Renal cortex interstitium (tissue), 11 donors: ENCODE measurements at regions not wholly inside any gene's neighbourhood (a gene's known extent, or its start where the extent isn't known, plus 50 kb on each side); places are given as distances from the start of the nearest gene placed in this dataset.
"Not testable (repeated sequence)": the region's sequence is repeated elsewhere in the genome, so short reads cannot be mapped to it uniquely, and the experiment has no call there.

Experiments
- DNase-seq, 11 donors: peaks; one replicate each; pipeline ENCODE4 v3.0.0-alpha.2; 2013; ENCODE audit warnings: low read depth in 9 of 11, low spot score in 4 of 11; ENCODE audit errors: extremely low read depth in 1 of 11

DNA sequence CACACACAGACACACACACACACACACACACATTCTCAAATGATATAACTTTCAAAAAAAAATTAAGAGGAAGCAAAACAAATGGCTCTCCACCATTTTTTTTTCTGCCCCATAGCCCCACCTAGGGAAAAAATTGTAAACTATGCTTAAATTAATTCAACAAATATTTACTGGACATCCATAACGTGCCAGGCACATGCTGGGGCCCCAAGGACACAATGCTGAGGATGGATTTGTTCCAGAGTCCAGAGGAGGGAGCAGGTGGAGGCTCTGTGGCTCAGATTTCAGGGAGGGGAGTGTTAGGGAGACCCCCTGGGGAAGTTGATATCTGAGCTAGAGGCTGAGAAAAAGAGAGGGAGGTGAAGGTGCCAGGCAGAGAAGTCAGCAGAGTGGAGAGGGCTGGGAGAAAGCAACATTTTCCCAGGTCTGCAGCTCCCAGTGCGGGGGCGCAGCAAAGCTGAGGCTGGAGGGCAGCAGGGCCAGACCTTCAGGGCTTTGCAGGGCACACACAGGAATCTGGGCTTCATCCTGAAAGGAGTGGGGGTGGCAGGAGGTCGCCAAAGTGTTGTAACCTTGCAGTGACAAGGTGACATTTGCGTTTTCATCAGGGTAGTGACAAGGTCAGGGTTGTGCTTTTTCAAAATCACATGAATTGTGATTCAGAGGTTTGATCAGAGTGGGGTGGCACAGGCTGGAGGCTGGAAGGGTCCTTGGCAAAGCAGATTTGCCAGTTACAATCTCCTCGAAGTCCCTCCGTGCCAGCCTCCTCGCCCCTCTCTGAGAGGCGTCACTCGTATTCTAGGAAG is 261.6 kb downstream of the WDR11 start:
- peak in 4 of 11 donors; percentile 21 to 67 (median 52) for DNase-seq

DNA sequence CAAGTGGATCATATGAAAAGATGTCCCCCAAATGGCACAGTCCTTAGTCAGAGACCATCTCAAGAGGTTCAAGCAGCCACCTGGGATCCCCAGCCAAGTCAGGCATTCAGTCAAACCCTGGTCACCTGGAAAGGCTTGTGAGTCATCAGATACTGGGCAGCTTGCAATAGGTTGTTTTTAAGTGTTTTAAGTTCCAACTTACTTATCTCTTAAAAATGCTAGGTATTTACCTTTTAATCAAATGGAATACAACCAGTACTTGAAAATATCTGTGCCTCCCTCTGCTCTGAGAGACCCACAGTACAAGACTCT is 262.2 kb downstream of the WDR11 start:
- DNase-seq, result no peak

DNA sequence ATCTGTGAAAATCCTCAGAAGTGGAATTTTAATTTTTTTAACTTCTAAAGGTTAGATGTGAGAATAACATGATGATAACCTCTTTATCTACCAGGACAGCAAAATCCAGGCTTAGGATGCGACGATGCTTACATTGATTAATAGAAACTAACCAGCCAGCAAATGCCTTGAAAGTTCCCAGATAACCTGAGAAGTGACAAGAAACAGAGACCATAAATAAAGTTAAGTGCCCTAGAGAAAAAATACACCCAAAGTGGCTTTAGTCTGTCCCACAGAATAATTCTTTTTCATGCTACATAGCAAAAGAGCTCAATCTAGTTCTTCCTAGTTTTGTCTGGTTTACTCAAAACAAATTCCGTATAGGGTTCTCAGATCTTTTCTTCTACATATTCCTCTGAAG is 262.7 kb downstream of the WDR11 start:
- DNase-seq, result no peak

DNA sequence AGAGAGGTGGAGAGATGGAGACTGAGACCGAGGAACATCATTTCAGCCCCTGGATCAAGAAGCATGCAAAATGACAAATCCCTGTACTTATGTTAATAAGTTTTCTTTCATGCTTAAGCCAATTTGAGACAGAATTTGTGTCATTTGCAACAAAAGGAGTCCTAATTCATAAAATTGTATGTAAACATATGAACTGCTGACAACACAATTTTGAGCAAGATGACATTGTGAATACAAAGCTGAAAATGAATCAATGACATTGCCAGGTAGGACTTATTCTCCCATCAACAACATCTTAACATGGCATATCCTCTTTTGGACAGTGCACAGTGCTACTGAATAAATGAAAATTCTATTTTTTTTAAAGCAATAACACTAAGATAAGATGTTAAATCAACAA is 264.0 kb downstream of the WDR11 start:
- no peak for DNase-seq

GRCh38 chr10:121121462-121121861 is 270.3 kb downstream of the WDR11 start:
- DNase-seq, result no peak

DNA sequence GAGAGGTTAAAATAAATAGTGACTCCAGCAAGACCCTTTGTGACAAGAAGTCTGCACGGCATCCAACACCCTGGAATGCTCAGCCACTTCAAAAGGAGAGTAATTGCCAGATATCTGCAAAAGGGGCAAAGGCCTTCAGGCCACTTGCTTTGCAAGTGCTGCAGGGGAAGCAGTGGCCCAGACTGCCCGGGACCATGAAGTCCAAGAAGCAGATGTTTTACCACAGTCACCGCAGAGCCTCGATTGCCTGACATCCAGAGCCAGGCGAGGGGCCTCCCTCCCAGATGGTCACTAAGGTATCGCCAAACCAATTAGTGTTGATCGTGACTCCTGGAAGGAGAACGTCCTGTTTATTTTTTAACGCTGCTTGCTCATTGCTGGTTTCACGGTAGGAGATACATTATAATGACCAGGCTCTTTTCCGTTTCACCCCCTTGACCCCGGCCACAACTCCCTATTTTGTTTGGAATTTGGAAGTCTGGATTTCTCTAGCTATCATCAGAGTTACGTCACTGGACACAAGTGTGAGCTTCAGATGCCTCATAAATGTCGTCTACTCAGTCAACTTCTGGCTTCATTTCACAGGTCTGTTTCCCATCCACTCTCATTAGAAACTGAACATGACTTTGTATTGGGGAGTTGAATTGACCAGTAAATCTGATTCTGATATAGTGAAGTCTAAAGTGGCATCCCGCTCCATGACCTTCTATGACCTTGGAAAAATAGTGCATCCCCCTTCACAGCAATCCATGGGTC is 276.2 kb downstream of the WDR11 start:
- no peak for DNase-seq

DNA sequence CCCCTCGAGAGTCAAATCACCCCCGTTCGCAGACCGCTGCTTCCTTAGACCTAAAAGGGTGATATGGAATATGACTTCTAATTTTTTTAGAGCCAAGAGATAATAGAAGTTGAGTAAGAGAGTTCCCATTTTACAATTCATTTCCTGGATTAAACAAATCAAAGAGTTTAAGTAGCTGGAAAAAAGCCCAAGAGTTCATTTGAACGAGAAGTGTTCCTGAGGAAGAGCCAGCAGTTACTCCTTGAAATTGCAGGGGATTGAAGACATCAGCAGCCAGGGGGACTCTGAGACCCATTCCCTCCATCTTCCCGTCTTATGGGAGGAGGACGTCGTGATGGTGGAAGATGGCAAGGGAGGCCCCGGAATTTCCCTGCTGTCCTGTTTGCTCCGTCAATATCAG is 277.0 kb downstream of the WDR11 start:
- no peak for DNase-seq

GRCh38 chr10:121129266-121129665 is 278.1 kb downstream of the WDR11 start:
- no peak for DNase-seq

- DNase-seq, result no peak
Measured at GRCh38 chr10:121130382-121130781, 279.2 kb downstream of the WDR11 start.

- no peak for DNase-seq
Measured at GRCh38 chr10:121131014-121131413, 279.9 kb downstream of the WDR11 start.

DNA sequence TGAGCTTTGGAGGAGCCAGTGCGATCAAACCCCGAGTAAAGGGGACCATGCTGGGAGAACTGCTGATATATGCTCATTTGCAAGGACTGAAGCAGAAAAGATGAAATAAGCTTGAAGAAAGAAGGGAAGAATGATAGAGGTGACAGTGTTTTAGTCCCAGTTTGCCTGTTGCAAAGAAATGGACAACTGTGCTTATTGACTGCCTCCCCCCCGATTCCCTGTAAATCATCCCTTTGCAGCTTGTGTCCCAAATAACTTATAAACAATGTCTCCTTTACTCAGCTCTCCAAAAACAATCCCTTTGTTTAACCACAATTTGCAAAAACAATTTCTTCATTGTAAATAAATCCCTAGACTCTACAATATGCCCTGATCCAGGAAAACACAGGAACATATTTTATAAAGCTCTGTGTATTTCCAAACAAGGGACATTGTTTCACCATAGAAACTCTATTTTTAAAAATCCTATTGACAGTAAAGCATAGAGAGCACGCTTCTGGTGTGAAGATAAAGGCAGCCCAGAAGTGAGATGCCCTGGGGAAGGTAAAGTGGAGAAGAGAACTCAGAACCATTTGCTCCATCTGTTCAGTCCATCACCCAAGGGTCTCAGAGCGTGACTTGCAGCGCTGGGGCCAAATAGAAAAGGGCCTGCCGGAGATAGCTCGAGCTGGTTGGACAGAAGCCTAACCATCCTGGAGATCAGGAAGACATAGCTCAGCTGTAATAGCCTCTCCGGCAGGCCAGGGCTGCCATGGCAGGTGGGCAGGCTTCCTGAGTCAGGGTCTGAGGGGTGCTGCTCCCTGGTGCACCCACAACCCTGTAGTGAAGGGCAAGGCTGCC is 280.5 kb downstream of the WDR11 start:
- DNase-seq, result no peak

GRCh38 chr10:121132273-121132672 is 281.1 kb downstream of the WDR11 start:
- no peak for DNase-seq

DNA sequence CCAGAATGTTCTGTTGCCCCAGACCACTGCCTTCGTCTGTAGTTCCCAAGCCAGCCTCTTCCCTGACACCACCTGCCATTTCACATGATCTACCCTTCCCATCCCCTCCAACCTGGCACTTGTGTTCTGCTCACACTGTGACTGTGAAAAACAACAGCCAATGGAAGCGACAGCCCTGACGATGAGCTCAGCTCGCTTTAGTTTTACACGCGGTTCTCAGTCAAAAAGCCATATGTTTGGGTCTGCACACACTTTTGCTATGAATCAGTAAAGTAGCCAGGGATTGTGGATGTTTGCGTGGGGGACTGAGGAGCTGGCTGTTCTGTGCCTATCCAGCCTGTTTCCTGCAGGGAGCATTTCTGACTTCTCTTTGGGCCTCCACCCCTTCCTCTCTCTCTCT is 282.7 kb downstream of the WDR11 start:
- DNase-seq, result no peak

GRCh38 chr10:121134711-121135110 is 283.5 kb downstream of the WDR11 start:
- DNase-seq, result no peak

- no peak for DNase-seq
Measured at GRCh38 chr10:121135512-121135911, 284.4 kb downstream of the WDR11 start.

- DNase-seq, result no peak
Measured at GRCh38 chr10:121137533-121137932, 286.4 kb downstream of the WDR11 start.

- DNase-seq, result no peak
Measured at GRCh38 chr10:121138112-121138860, 287.1 kb downstream of the WDR11 start.

- DNase-seq, result no peak
Measured at GRCh38 chr10:121138918-121139317, 287.8 kb downstream of the WDR11 start.

DNA sequence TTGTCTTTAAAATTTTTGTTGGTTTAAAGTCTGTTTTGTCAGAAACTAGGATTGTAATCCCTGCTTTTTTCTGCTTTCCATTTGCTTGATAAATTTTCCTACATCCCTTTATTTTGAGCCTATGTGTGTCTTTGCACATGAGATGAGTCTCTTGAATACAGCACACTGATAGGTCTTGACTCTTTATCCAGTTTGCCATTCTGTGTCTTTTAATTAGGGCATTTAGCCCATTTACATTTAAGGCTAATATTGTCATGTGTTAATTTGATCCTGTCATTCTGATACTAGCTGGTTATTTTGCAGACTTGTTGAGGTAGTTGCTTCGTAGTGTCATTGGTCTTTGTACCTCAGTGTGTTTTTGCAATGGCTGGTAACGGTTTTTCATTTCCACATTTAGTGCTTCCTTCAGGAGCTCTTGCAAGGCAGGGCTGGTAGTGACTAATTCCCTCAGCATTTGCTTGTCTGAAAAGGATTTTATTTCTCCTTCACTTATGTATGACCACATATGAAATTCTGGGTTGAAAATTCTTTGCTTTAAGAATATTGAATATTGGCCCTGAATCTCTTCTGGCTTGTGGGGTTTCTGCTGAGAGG is 294.7 kb downstream of the WDR11 start:
- DNase-seq, result not testable (repeated sequence)
